ENCODE measurements at regions not wholly inside any gene's neighbourhood (a gene's known extent, or its start where the extent isn't known, plus 50 kb on each side); places are given as distances from the start of the nearest gene placed in this dataset.

- DNase-seq, result no peak
- no peak for ATAC-seq (replicated peaks in 1 of 4)
- Histone ChIP-seq H3K27me3 (replicated peaks in 1 of 2; ENCODE audit: control insufficient read depth in 2 of 2, extremely low read depth in 1 of 2, insufficient read depth in 2 of 2, low read length in 1 of 2) (peaks cover 0 to 5% of the 10 kb centered on the region in 2 experiments), H3K36me3 (ENCODE audit: control insufficient read depth in 2 of 2, extremely low read depth in 1 of 2, insufficient read depth in 1 of 2, low read length in 1 of 2) (no peaks in the 10 kb centered on the region), H3K27ac (ENCODE audit: low read length) (no peak overlapping the region), H3K9me3 (no peaks in the 10 kb centered on the region), H3K4me3 (ENCODE audit: control insufficient read depth in 1 of 2, extremely low read depth in 1 of 2, low read length in 1 of 2) (no peak overlapping the region), H3K4me1 (ENCODE audit: control insufficient read depth in 1 of 2, extremely low read depth in 1 of 2, insufficient read depth in 2 of 2, low read length in 2 of 2) (no peaks in the 10 kb centered on the region)
- peaks cover 0 to 6% of the 10 kb centered on the region in 2 donors for H3K27me3 Mint-ChIP-seq
- H3K9me3 Mint-ChIP-seq, result peaks cover 0 to 10% (median 7%) of the 10 kb centered on the region in 3 donors
- no peaks in the 10 kb centered on the region for H3K4me1 Mint-ChIP-seq
- CTCF ChIA-PET, result no interaction called here
- WGBS (ENCODE audit: insufficient coverage), result no CpG with 5 or more reads among the region's 3 CpGs
- H3K4me3 Mint-ChIP-seq, result no peak overlapping the region
- H3K27ac Mint-ChIP-seq, result no peak overlapping the region
- POLR2A ChIA-PET, result no interaction called here
- no peaks in the 10 kb centered on the region for H3K36me3 Mint-ChIP-seq
Observed at GRCh38 chr6:141607956-141608355, 524.8 kb upstream of the GJE1 start.

GRCh38 chr6:141598487-141598886, 534.2 kb upstream of the GJE1 start:
- ATAC-seq (replicated peaks in 1 of 4), result no peak
- H3K9me3 Mint-ChIP-seq, result no peaks in the 10 kb centered on the region
- Histone ChIP-seq H3K27me3 (replicated peaks in 1 of 2; ENCODE audit: control insufficient read depth in 2 of 2, extremely low read depth in 1 of 2, insufficient read depth in 2 of 2, low read length in 1 of 2) (no peaks in the 10 kb centered on the region), H3K4me1 (ENCODE audit: control insufficient read depth in 1 of 2, extremely low read depth in 1 of 2, insufficient read depth in 2 of 2, low read length in 2 of 2) (no peaks in the 10 kb centered on the region), H3K9me3 (no peaks in the 10 kb centered on the region), H3K36me3 (ENCODE audit: control insufficient read depth in 2 of 2, extremely low read depth in 1 of 2, insufficient read depth in 1 of 2, low read length in 1 of 2) (no peaks in the 10 kb centered on the region), H3K4me3 (ENCODE audit: control insufficient read depth in 1 of 2, extremely low read depth in 1 of 2, low read length in 1 of 2) (no peak overlapping the region), H3K27ac (ENCODE audit: low read length) (no peak overlapping the region)
- H3K4me3 Mint-ChIP-seq, result no peak overlapping the region
- H3K27me3 Mint-ChIP-seq, result peaks cover 0 to 3% of the 10 kb centered on the region in 2 donors
- H3K36me3 Mint-ChIP-seq, result no peaks in the 10 kb centered on the region
- no peak overlapping the region for H3K27ac Mint-ChIP-seq
- no peaks in the 10 kb centered on the region for H3K4me1 Mint-ChIP-seq
- DNase-seq, result no peak
- CTCF ChIA-PET, result no interaction called here
- POLR2A ChIA-PET, result interaction anchor here in 1 of 2 donors (0.6 kb wide), 2 partner anchors 606 to 1036 kb away, joined by 3 to 4 read pairs; no protein-coding TSS in a partner anchor

GRCh38 chr6:141594874-141595273, 537.9 kb upstream of the GJE1 start:
- no peak overlapping the region for H3K27ac Mint-ChIP-seq
- no peak overlapping the region for H3K4me3 Mint-ChIP-seq
- no peak for ATAC-seq (replicated peaks in 1 of 4)
- no peaks in the 10 kb centered on the region for H3K9me3 ChIP-seq
- no peaks in the 10 kb centered on the region for H3K27me3 ChIP-seq (replicated peaks in 1 of 2; ENCODE audit: control insufficient read depth in 2 of 2, extremely low read depth in 1 of 2, insufficient read depth in 2 of 2, low read length in 1 of 2)
- POLR2A ChIA-PET, result interaction anchor here (0.6 to 0.7 kb wide), 2 partner anchors 16 to 72 kb away, joined by 3 read pairs; no protein-coding TSS in a partner anchor
- H3K4me3 ChIP-seq (ENCODE audit: control insufficient read depth in 1 of 2, extremely low read depth in 1 of 2, low read length in 1 of 2), result no peak overlapping the region
- DNase-seq, result no peak
- peaks cover 0 to 5% of the 10 kb centered on the region in 2 donors for H3K27me3 Mint-ChIP-seq
- CTCF ChIA-PET, result interaction anchor here in 1 of 2 donors (1.1 kb wide), 1 partner anchor 8 kb away, joined by 3 read pairs; no protein-coding TSS in a partner anchor
- no peaks in the 10 kb centered on the region for H3K36me3 ChIP-seq (ENCODE audit: control insufficient read depth in 2 of 2, extremely low read depth in 1 of 2, insufficient read depth in 1 of 2, low read length in 1 of 2)
- no peaks in the 10 kb centered on the region for H3K9me3 Mint-ChIP-seq
- H3K4me1 ChIP-seq (ENCODE audit: control insufficient read depth in 1 of 2, extremely low read depth in 1 of 2, insufficient read depth in 2 of 2, low read length in 2 of 2), result no peaks in the 10 kb centered on the region
- H3K4me1 Mint-ChIP-seq, result no peaks in the 10 kb centered on the region
- no peaks in the 10 kb centered on the region for H3K36me3 Mint-ChIP-seq
- H3K27ac ChIP-seq (ENCODE audit: low read length), result no peak overlapping the region

GRCh38 chr6:141593311-141593710, 539.4 kb upstream of the GJE1 start:
- H3K4me3 Mint-ChIP-seq, result no peak overlapping the region
- no peaks in the 10 kb centered on the region for H3K9me3 Mint-ChIP-seq
- Histone ChIP-seq H3K27ac (ENCODE audit: low read length) (no peak overlapping the region), H3K36me3 (ENCODE audit: control insufficient read depth in 2 of 2, extremely low read depth in 1 of 2, insufficient read depth in 1 of 2, low read length in 1 of 2) (no peaks in the 10 kb centered on the region), H3K9me3 (no peaks in the 10 kb centered on the region), H3K4me3 (ENCODE audit: control insufficient read depth in 1 of 2, extremely low read depth in 1 of 2, low read length in 1 of 2) (no peak overlapping the region), H3K27me3 (replicated peaks in 1 of 2; ENCODE audit: control insufficient read depth in 2 of 2, extremely low read depth in 1 of 2, insufficient read depth in 2 of 2, low read length in 1 of 2) (peaks cover 0 to under 1% of the 10 kb centered on the region in 2 experiments), H3K4me1 (ENCODE audit: control insufficient read depth in 1 of 2, extremely low read depth in 1 of 2, insufficient read depth in 2 of 2, low read length in 2 of 2) (no peaks in the 10 kb centered on the region)
- no peak for DNase-seq
- CTCF ChIA-PET, result no interaction called here
- no peak overlapping the region for H3K27ac Mint-ChIP-seq
- no CpG with 5 or more reads among the region's 2 CpGs for WGBS (ENCODE audit: insufficient coverage)
- H3K36me3 Mint-ChIP-seq, result no peaks in the 10 kb centered on the region
- POLR2A ChIA-PET, result no interaction called here
- H3K27me3 Mint-ChIP-seq, result peaks cover 0 to 5% of the 10 kb centered on the region in 2 donors
- ATAC-seq (replicated peaks in 1 of 4), result no peak
- no peaks in the 10 kb centered on the region for H3K4me1 Mint-ChIP-seq

GRCh38 chr6:141587482-141588266, 545.1 kb upstream of the GJE1 start:
- no peaks in the 10 kb centered on the region for H3K36me3 ChIP-seq (ENCODE audit: control insufficient read depth in 2 of 2, extremely low read depth in 1 of 2, insufficient read depth in 1 of 2, low read length in 1 of 2)
- Mint-ChIP-seq H3K9me3 (no peaks in the 10 kb centered on the region), H3K36me3 (no peaks in the 10 kb centered on the region), H3K27ac (no peak overlapping the region), H3K27me3 (peaks cover 2 to 7% of the 10 kb centered on the region in 2 donors), H3K4me1 (no peaks in the 10 kb centered on the region), H3K4me3 (no peak overlapping the region)
- no CpG with 5 or more reads among the region's 4 CpGs for WGBS (ENCODE audit: insufficient coverage)
- ChIA-PET CTCF (interaction anchor here (0.6 to 1.0 kb wide), 2 partner anchors 7 to 289 kb away, joined by 3 read pairs; no protein-coding TSS in a partner anchor), POLR2A (interaction anchor here in 1 of 2 donors (0.5 kb wide), 1 partner anchor 86 kb away, joined by 3 read pairs; no protein-coding TSS in a partner anchor)
- no peaks in the 10 kb centered on the region for H3K4me1 ChIP-seq (ENCODE audit: control insufficient read depth in 1 of 2, extremely low read depth in 1 of 2, insufficient read depth in 2 of 2, low read length in 2 of 2)
- no peak overlapping the region for H3K27ac ChIP-seq (ENCODE audit: low read length)
- no peak overlapping the region for H3K4me3 ChIP-seq (ENCODE audit: control insufficient read depth in 1 of 2, extremely low read depth in 1 of 2, low read length in 1 of 2)
- ATAC-seq (replicated peaks in 1 of 4), result no peak
- H3K9me3 ChIP-seq, result no peaks in the 10 kb centered on the region
- peaks cover 0 to 2% of the 10 kb centered on the region in 2 experiments for H3K27me3 ChIP-seq (replicated peaks in 1 of 2; ENCODE audit: control insufficient read depth in 2 of 2, extremely low read depth in 1 of 2, insufficient read depth in 2 of 2, low read length in 1 of 2)
- no peak for DNase-seq

- no peaks in the 10 kb centered on the region for H3K36me3 ChIP-seq (ENCODE audit: control insufficient read depth in 2 of 2, extremely low read depth in 1 of 2, insufficient read depth in 1 of 2, low read length in 1 of 2)
- no peaks in the 10 kb centered on the region for H3K4me1 Mint-ChIP-seq
- H3K4me1 ChIP-seq (ENCODE audit: control insufficient read depth in 1 of 2, extremely low read depth in 1 of 2, insufficient read depth in 2 of 2, low read length in 2 of 2), result no peaks in the 10 kb centered on the region
- ATAC-seq (replicated peaks in 1 of 4) (no peak), DNase-seq (no peak)
- H3K27me3 ChIP-seq (replicated peaks in 1 of 2; ENCODE audit: control insufficient read depth in 2 of 2, extremely low read depth in 1 of 2, insufficient read depth in 2 of 2, low read length in 1 of 2), result no peaks in the 10 kb centered on the region
- ChIA-PET CTCF (interaction anchor here in 1 of 2 donors (0.8 kb wide), 1 partner anchor 1179 kb away, joined by 3 read pairs; no protein-coding TSS in a partner anchor), POLR2A (interaction anchor here in 1 of 2 donors (0.7 kb wide), 1 partner anchor 72 kb away, joined by 3 read pairs; no protein-coding TSS in a partner anchor)
- H3K27me3 Mint-ChIP-seq, result peaks cover 0 to 5% of the 10 kb centered on the region in 2 donors
- H3K27ac Mint-ChIP-seq, result no peak overlapping the region
- 100% methylated on average over 1 of the region's 2 CpGs for WGBS (ENCODE audit: insufficient coverage)
- H3K4me3 ChIP-seq (ENCODE audit: control insufficient read depth in 1 of 2, extremely low read depth in 1 of 2, low read length in 1 of 2), result no peak overlapping the region
- no peak overlapping the region for H3K27ac ChIP-seq (ENCODE audit: low read length)
- H3K4me3 Mint-ChIP-seq, result no peak overlapping the region
- no peaks in the 10 kb centered on the region for H3K9me3 ChIP-seq
- H3K9me3 Mint-ChIP-seq, result no peaks in the 10 kb centered on the region
- H3K36me3 Mint-ChIP-seq, result no peaks in the 10 kb centered on the region
Observed at GRCh38 chr6:141580988-141581552, 551.7 kb upstream of the GJE1 start.

All from T-cell (primary cell).